ENCODE measurements at regions not wholly inside any gene's neighbourhood (a gene's known extent, or its start where the extent isn't known, plus 50 kb on each side); places are given as distances from the start of the nearest gene placed in this dataset.

DNA sequence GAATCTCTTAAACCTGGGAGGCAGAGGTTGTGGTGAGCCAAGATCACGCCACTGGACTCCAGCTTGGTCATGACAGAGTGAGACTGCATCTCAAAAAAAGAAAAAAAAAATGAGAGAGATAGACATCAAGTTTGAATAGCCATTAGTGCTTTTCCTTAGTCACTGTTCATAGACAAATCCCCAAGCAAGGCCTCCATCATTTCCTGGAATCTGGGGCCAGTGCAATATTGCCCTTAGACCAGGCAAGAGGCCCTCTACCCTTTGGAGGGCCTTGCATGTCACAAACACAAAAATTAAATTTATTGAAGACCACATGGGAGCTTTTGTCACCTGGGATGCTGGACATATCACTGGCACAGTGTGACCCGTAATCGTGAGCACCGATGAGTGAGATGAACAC, 141.5 kb downstream of the B3GNT2 start:
- TF ChIP-seq, protein P1, sequence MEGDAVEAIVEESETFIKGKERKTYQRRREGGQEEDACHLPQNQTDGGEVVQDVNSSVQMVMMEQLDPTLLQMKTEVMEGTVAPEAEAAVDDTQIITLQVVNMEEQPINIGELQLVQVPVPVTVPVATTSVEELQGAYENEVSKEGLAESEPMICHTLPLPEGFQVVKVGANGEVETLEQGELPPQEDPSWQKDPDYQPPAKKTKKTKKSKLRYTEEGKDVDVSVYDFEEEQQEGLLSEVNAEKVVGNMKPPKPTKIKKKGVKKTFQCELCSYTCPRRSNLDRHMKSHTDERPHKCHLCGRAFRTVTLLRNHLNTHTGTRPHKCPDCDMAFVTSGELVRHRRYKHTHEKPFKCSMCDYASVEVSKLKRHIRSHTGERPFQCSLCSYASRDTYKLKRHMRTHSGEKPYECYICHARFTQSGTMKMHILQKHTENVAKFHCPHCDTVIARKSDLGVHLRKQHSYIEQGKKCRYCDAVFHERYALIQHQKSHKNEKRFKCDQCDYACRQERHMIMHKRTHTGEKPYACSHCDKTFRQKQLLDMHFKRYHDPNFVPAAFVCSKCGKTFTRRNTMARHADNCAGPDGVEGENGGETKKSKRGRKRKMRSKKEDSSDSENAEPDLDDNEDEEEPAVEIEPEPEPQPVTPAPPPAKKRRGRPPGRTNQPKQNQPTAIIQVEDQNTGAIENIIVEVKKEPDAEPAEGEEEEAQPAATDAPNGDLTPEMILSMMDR (conservative IDR thresholded peaks at IDR 0.05; ENCODE audit: low read length), result no peak
- no peak for DNase-seq (ENCODE audit: low read depth)
- no peak overlapping the region for H3K4me3 ChIP-seq (ENCODE audit: low read length)

GRCh38 chr2:62335612-62336011, 139.7 kb downstream of the B3GNT2 start:
- TF ChIP-seq, protein P1 (conservative IDR thresholded peaks at IDR 0.05; ENCODE audit: low read length), result no peak
- H3K4me3 ChIP-seq (ENCODE audit: low read length), result no peak overlapping the region
- no peak for DNase-seq (ENCODE audit: low read depth)

- no peak for DNase-seq (ENCODE audit: low read depth)
- TF ChIP-seq, protein P1 (conservative IDR thresholded peaks at IDR 0.05; ENCODE audit: low read length), result no peak
- no peak overlapping the region for H3K4me3 ChIP-seq (ENCODE audit: low read length)
These were observed 138.6 kb downstream of the B3GNT2 start for GRCh38 chr2:62334440-62335058.

DNA sequence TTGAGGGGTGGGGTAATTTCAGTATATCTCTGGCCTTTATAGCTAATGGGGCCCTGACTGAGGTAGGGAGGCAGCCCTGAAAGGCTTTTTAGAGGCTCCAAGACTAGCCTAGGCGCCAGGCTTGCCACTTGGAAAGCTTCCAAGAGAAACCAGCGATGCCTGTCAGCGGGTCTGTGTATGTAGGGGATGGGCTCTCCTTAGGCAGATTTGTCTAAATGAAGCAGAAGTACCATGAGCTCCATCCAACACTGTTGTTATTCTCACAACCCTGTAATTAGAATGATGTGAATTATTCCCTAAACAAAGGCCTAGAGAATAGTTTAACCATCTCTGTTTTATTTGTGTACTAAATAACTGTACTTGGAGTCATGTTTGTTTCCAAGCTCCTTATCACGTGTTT, 138.1 kb downstream of the B3GNT2 start:
- TF ChIP-seq, protein P1 (conservative IDR thresholded peaks at IDR 0.05; ENCODE audit: low read length), result no peak
- no peak for DNase-seq (ENCODE audit: low read depth)
- H3K4me3 ChIP-seq (ENCODE audit: low read length), result no peak overlapping the region

GRCh38 chr2:62330959-62331358, 135.0 kb downstream of the B3GNT2 start:
- no peak for DNase-seq (ENCODE audit: low read depth)
- H3K4me3 ChIP-seq (ENCODE audit: low read length), result no peak overlapping the region
- TF ChIP-seq, protein P1 (conservative IDR thresholded peaks at IDR 0.05; ENCODE audit: low read length), result no peak

DNA sequence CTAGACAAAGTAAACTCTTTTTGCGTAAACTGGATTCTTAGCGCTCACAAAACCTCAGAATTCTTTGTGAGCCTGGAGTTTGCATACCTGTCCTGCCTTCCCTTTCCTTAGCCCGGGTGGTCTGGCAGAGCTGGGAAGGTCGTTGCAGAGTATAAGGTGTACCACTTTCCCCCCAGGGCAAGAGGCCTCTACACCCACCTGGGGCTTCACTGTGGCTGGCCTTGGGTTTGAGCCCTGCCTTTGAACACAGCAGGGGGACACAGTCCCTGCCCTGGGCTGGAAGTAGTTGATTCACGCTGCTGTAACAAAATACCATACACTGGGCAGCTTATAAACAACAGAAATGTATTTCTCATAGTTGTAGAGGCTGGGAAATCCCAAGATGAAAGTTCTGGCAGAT, 133.9 kb downstream of the B3GNT2 start:
- TF ChIP-seq, protein P1 (conservative IDR thresholded peaks at IDR 0.05; ENCODE audit: low read length), result no peak
- no peak overlapping the region for H3K4me3 ChIP-seq (ENCODE audit: low read length)
- no peak for DNase-seq (ENCODE audit: low read depth)

GRCh38 chr2:62326735-62327134, 130.8 kb downstream of the B3GNT2 start:
- DNase-seq (ENCODE audit: low read depth), result no peak
- H3K4me3 ChIP-seq (ENCODE audit: low read length), result no peak overlapping the region
- TF ChIP-seq, protein P1 (conservative IDR thresholded peaks at IDR 0.05; ENCODE audit: low read length), result no peak

All from AG10803 (cell line).